Psoas muscle (tissue), 7 donors: ENCODE measurements at regions not wholly inside any gene's neighbourhood (a gene's known extent, or its start where the extent isn't known, plus 50 kb on each side); places are given as distances from the start of the nearest gene placed in this dataset.

ENCODE experiments used
- ATAC-seq, 4 donors: fragments of 200-7000 bp; cut with Tn5 transposase; one replicate each; pipeline ENCODE4 v1.9.1; 2020; ENCODE audit warnings: moderate library complexity in 3 of 4, mild to moderate bottlenecking in 2 of 4
- DNase-seq, 2 donors: peaks; one replicate each; pipeline ENCODE4 v3.0.0-alpha.2; 2020
- H3K27ac ChIP-seq: fragments of 200-600 bp; one replicate; pipeline ENCODE4 v1.8.0; 2022
- H3K27me3 ChIP-seq, 3 donors: fragments of 200-600 bp in 1 of 3; one replicate each; pipeline versions ENCODE4 v1.6.1 to v1.8.0; 2013 to 2022; ENCODE audit warnings: low read length in 2 of 3, mild to moderate bottlenecking in 2 of 3, moderate library complexity in 1 of 3; ENCODE audit not compliant: insufficient read depth in 3 of 3
- H3K36me3 ChIP-seq, 2 donors: fragments of 200-600 bp in 1 of 2; one replicate each; pipeline versions ENCODE4 v1.6.1 to v1.8.0; 2013 to 2022; ENCODE audit warnings: low read depth in 1 of 2, mild to moderate bottlenecking in 1 of 2, moderate library complexity in 1 of 2; ENCODE audit not compliant: insufficient read depth in 1 of 2
- H3K4me1 ChIP-seq: fragments of 200-600 bp; one replicate; pipeline ENCODE4 v1.8.0; 2022
- H3K4me3 ChIP-seq: fragments of 200-600 bp; one replicate; pipeline ENCODE4 v1.8.0; 2022; ENCODE audit warnings: mild to moderate bottlenecking
- H3K9me3 ChIP-seq: fragments of 200-600 bp; one replicate; pipeline ENCODE4 v1.8.0; 2022
- CTCF ChIP-seq: fragments of 200-600 bp; IDR thresholded peaks from one replicate; pipeline ENCODE4 v1.8.0; 2022; ENCODE audit warnings: antibody characterized with exemption
- WGBS, 3 donors: extraction: QIAGEN DNeasy Blood & Tissue Kit; methylation state at CpG; one replicate each; pipeline versions ENCODE4 v1.1.6 to v1.1.7; 2013; 5-methylcytosine and 5-hydroxymethylcytosine counted together
- intact Hi-C, 2 donors: fragments of 100-400 bp; cut with DNase I; formaldehyde crosslinking; loops; one replicate each; pipeline versions ENCODE4 v1.11.0 to v1.14.2; 2022
- donor health status: healthy with polysubstance abuse.
- donor health status: DM: no; HTN: no; CAD: no; lungs with moderate emphysema.
- donor health status: Bipolar disorder and iron deficiency.
- donor health status: healthy.
- donor health status: DM: yes; HTN: yes; CAD: no.
- donor health status: DM: no; HTN: no; CAD: no.
- donor health status: DM: yes; HTN: yes; CAD: no.

GRCh38 chr6:63410435-63411426 lies 90.9 kb upstream of the LGSN start:
- H3K4me1 ChIP-seq = no peaks in the 10 kb centered on the region
- no peaks in the 10 kb centered on the region for H3K36me3 ChIP-seq
- intact Hi-C loops = no loop called here
- no peak overlapping the region for H3K27ac ChIP-seq
- H3K9me3 ChIP-seq = no peaks in the 10 kb centered on the region
- no peak for ATAC-seq
- H3K4me3 ChIP-seq = no peak overlapping the region
- TF ChIP-seq CTCF = no peak
- WGBS, 3 donors = 76 to 81% (median 79%) methylated on average over 6 of the region's 6 CpGs
- H3K27me3 ChIP-seq = no peaks in the 10 kb centered on the region
- DNase-seq = no peak

DNA sequence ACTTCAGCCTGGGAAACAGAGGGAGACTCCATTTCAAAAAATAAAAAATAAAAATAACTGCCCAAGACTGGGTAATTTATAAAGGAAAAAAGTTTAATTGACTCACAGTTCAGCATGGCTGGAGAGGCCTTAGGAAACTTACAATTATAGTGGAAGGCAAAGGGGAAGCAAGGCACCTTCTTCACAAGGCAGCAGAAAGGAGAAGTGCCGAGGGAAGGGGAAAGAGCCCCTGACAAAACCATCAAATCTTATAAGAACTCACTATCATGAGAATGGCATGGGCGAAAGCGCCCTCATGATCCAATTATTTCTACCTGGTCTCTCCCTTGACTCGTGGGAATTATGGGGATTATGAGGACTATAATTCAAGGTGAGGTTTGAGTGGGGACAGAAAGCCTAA lies 95.5 kb upstream of the LGSN start:
- Histone ChIP-seq H3K27ac (no peak overlapping the region), H3K36me3 (no peaks in the 10 kb centered on the region), H3K4me3 (no peak overlapping the region), H3K27me3 (no peaks in the 10 kb centered on the region), H3K9me3 (no peaks in the 10 kb centered on the region), H3K4me1 (no peaks in the 10 kb centered on the region)
- no peak for DNase-seq
- intact Hi-C loops = no loop called here
- no peak for ATAC-seq
- WGBS, 3 donors = 87 to 90% (median 87%) methylated on average over 4 of the region's 4 CpGs
- TF ChIP-seq CTCF = no peak

DNA sequence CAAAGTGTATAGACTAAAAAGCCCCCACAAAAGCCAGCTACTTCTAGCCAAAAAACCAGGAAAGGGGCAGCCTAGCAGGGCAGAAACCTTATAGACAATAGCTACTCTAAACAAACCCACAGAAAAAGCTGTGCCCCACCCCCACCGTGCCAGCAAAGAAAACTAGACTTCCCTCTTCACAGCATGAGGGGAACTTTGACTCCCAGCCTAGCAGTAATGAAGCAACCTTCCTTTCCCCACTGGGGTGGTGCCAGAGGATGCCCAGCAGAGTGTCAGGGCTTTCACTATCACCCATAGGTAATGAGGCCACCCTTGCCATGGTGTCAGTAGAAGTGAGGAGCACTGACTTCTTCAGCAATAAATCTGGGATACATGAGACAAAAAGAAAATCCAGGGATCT lies 99.0 kb upstream of the LGSN start:
- Histone ChIP-seq H3K4me3 (no peak overlapping the region), H3K27ac (no peak overlapping the region), H3K36me3 (no peaks in the 10 kb centered on the region), H3K27me3 (no peaks in the 10 kb centered on the region), H3K9me3 (no peaks in the 10 kb centered on the region), H3K4me1 (no peaks in the 10 kb centered on the region)
- ATAC-seq (no peak), DNase-seq (no peak)
- 33 to 60% (median 48%) methylated on average over 1 of the region's 1 CpG for WGBS, 3 donors
- intact Hi-C loops = no loop called here
- TF ChIP-seq CTCF = no peak

DNA sequence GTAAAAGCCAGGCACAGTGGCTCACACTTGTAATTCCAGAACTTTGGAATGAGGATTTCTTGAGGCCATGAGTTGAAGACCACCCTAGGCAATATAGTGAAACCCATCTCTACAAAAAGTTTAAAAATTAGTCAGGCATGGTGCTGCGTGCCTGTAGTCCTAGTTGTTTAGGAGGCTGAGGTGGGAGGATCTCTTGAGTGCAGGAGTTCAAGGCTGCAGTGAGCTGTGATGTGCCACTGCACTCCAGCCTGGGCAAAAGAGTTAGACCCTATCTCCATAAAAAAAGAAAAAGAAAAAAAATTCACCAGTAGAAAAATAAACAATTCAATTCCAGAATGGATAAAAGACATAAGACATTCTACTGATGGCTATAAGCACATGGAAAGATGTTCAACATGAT lies 104.9 kb upstream of the LGSN start:
- Histone ChIP-seq H3K4me3 (no peak overlapping the region), H3K9me3 (no peaks in the 10 kb centered on the region), H3K27ac (no peak overlapping the region), H3K27me3 (no peaks in the 10 kb centered on the region), H3K36me3 (no peaks in the 10 kb centered on the region), H3K4me1 (peaks cover 11% of the 10 kb centered on the region)
- intact Hi-C loops = no loop called here
- no peak for DNase-seq
- ATAC-seq = no peak
- 73 to 78% (median 74%) methylated on average over 1 of the region's 1 CpG for WGBS, 3 donors
- TF ChIP-seq CTCF = no peak
